Mucosa of descending colon (tissue), 3 donors: ENCODE measurements at regions not wholly inside any gene's neighbourhood (a gene's known extent, or its start where the extent isn't known, plus 50 kb on each side); places are given as distances from the start of the nearest gene placed in this dataset.

Source experiments
- ATAC-seq: fragments of 200-7000 bp; cut with Tn5 transposase; one replicate; pipeline ENCODE4 v1.9.1; 2020; ENCODE audit warnings: mild to moderate bottlenecking, moderate library complexity
- DNase-seq, 3 donors: peaks; one replicate each; pipeline ENCODE4 v3.0.0-alpha.2; 2020
- H3K36me3 ChIP-seq: fragments of 200-600 bp; one replicate; pipeline ENCODE4 v1.8.0; 2021; ENCODE audit warnings: low read depth, mild to moderate bottlenecking
- H3K4me1 ChIP-seq: fragments of 200-600 bp; one replicate; pipeline ENCODE4 v1.8.0; 2021; ENCODE audit warnings: low read depth, mild to moderate bottlenecking
- H3K4me3 ChIP-seq: fragments of 200-600 bp; one replicate; pipeline ENCODE4 v1.8.0; 2021; ENCODE audit warnings: mild to moderate bottlenecking
- H3K9me3 ChIP-seq: fragments of 200-600 bp; one replicate; pipeline ENCODE4 v1.8.0; 2021; ENCODE audit warnings: mild to moderate bottlenecking
- CTCF ChIP-seq: fragments of 200-600 bp; IDR thresholded peaks from one replicate; pipeline ENCODE4 v1.8.0; 2022; ENCODE audit warnings: antibody characterized with exemption, mild to moderate bottlenecking
- intact Hi-C, 2 donors: fragments of 100-400 bp; cut with DNase I in 1 of 2; cut with micrococcal nuclease in 1 of 2; formaldehyde crosslinking; loops; one replicate each; pipeline versions ENCODE4 v1.11.0 to v1.11.1; 2022; cut with DNase I, micrococcal nuclease
- donor health status: DM: no; HTN: no; CAD: no; lungs with moderate emphysema.
- donor health status: DM: no; HTN: no; CAD: no.
- donor health status: DM: no; HTN: yes; CAD: no.

- no peak for TF ChIP-seq CTCF
- Histone ChIP-seq H3K4me1 (no peaks in the 10 kb centered on the region), H3K4me3 (no peak overlapping the region), H3K36me3 (no peaks in the 10 kb centered on the region), H3K9me3 (no peaks in the 10 kb centered on the region)
- ATAC-seq (no peak), DNase-seq (no peak)
- intact Hi-C loops = no loop called here
Observed at GRCh38 chr9:20269620-20270019, 352.7 kb downstream of the MLLT3 start.

- Histone ChIP-seq H3K4me1 (no peaks in the 10 kb centered on the region), H3K36me3 (no peaks in the 10 kb centered on the region), H3K9me3 (no peaks in the 10 kb centered on the region), H3K4me3 (no peak overlapping the region)
- no peak for TF ChIP-seq CTCF
- no peak for ATAC-seq
- intact Hi-C loops = no loop called here
- DNase-seq = no peak
Observed at GRCh38 chr9:20264896-20265295, 357.4 kb downstream of the MLLT3 start.

- H3K36me3 ChIP-seq = no peaks in the 10 kb centered on the region
- intact Hi-C loops = no loop called here
- no peaks in the 10 kb centered on the region for H3K9me3 ChIP-seq
- no peaks in the 10 kb centered on the region for H3K4me1 ChIP-seq
- no peak for TF ChIP-seq CTCF
- no peak for ATAC-seq
- no peak overlapping the region for H3K4me3 ChIP-seq
- DNase-seq = no peak
Observed at GRCh38 chr9:20262611-20263010, 359.7 kb downstream of the MLLT3 start.

GRCh38 chr9:20256284-20256948, 365.9 kb downstream of the MLLT3 start:
- ATAC-seq (no peak), DNase-seq (no peak)
- no peak for TF ChIP-seq CTCF
- Histone ChIP-seq H3K4me3 (no peak overlapping the region), H3K4me1 (no peaks in the 10 kb centered on the region), H3K36me3 (no peaks in the 10 kb centered on the region), H3K9me3 (no peaks in the 10 kb centered on the region)
- intact Hi-C loops = no loop called here

- no peak for DNase-seq
- no peaks in the 10 kb centered on the region for H3K4me1 ChIP-seq
- H3K9me3 ChIP-seq = no peaks in the 10 kb centered on the region
- no peak overlapping the region for H3K4me3 ChIP-seq
- no peak for TF ChIP-seq CTCF
- no peak for ATAC-seq
- H3K36me3 ChIP-seq = no peaks in the 10 kb centered on the region
- intact Hi-C loops = no loop called here
Observed at GRCh38 chr9:20255052-20255451, 367.2 kb downstream of the MLLT3 start.

GRCh38 chr9:20253635-20254034, 368.7 kb downstream of the MLLT3 start:
- H3K9me3 ChIP-seq = no peaks in the 10 kb centered on the region
- intact Hi-C loops = no loop called here

More at GRCh38 chr9:20253635-20254034, 368.7 kb downstream of the MLLT3 start:
- H3K4me3 ChIP-seq = no peak overlapping the region
- no peak for TF ChIP-seq CTCF
- ATAC-seq = no peak
- H3K36me3 ChIP-seq = no peaks in the 10 kb centered on the region
- DNase-seq = no peak
- H3K4me1 ChIP-seq = no peaks in the 10 kb centered on the region
